ENCODE measurements at regions not wholly inside any gene's neighbourhood (a gene's known extent, or its start where the extent isn't known, plus 50 kb on each side); places are given as distances from the start of the nearest gene placed in this dataset.
A peak's percentile ranks its signal among the peaks of the same experiment; 100 is the strongest.

DNA sequence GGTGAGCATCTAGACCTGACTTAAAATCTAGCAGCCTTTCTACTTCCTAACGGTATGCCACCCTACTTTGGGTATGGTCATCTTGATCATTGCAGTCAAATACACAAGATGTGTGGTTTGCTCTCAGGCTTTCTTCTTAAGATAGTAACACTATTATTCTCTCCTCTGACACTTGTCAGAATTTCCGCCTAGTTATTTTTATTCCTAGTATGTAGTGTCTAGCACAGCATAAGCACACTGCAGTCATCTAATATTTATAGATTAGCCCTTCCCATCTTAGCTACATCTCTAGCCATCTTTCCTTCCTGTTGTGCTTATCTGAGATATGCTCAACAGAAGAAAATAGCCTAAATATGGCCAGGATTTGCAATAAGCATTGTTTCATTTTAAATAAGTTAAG lies 180.1 kb downstream of the C12orf50 start:
- Histone ChIP-seq H3K9me3 (ENCODE audit: low read length) (no peaks in the 10 kb centered on the region), H3K36me3 (ENCODE audit: insufficient read depth, low read length) (no peaks in the 10 kb centered on the region), H3K79me2 (ENCODE audit: insufficient read depth, low read length) (no peaks in the 10 kb centered on the region), H3K9ac (ENCODE audit: low read length) (no peak overlapping the region), H3F3A (ENCODE audit: insufficient read depth, low read length) (no peaks in the 10 kb centered on the region), H3K27me3 (ENCODE audit: insufficient read depth, low read length) (no peaks in the 10 kb centered on the region), H3K4me3 (ENCODE audit: low read depth, low read length, poor library complexity, severe bottlenecking) (no peak overlapping the region), H3K4me1 (ENCODE audit: insufficient read depth, low read length, severe bottlenecking) (no peaks in the 10 kb centered on the region), H3K27ac (ENCODE audit: low read depth, low read length, poor library complexity, severe bottlenecking) (no peak overlapping the region), H3K9me2 (ENCODE audit: low read depth, low read length) (no peaks in the 10 kb centered on the region), H4K20me1 (ENCODE audit: insufficient read depth, low read length) (no peaks in the 10 kb centered on the region), H3K4me2 (ENCODE audit: low read length) (no peak overlapping the region), H2AFZ (ENCODE audit: low read length) (no peak overlapping the region)
- TF ChIP-seq, protein P1, sequence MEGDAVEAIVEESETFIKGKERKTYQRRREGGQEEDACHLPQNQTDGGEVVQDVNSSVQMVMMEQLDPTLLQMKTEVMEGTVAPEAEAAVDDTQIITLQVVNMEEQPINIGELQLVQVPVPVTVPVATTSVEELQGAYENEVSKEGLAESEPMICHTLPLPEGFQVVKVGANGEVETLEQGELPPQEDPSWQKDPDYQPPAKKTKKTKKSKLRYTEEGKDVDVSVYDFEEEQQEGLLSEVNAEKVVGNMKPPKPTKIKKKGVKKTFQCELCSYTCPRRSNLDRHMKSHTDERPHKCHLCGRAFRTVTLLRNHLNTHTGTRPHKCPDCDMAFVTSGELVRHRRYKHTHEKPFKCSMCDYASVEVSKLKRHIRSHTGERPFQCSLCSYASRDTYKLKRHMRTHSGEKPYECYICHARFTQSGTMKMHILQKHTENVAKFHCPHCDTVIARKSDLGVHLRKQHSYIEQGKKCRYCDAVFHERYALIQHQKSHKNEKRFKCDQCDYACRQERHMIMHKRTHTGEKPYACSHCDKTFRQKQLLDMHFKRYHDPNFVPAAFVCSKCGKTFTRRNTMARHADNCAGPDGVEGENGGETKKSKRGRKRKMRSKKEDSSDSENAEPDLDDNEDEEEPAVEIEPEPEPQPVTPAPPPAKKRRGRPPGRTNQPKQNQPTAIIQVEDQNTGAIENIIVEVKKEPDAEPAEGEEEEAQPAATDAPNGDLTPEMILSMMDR (IDR thresholded peaks at IDR 0.05; ENCODE audit: low read length), result no peak
- no peak for TF ChIP-seq EZH2 (IDR thresholded peaks at IDR 0.05; ENCODE audit: borderline replicate concordance, low read length)

DNA sequence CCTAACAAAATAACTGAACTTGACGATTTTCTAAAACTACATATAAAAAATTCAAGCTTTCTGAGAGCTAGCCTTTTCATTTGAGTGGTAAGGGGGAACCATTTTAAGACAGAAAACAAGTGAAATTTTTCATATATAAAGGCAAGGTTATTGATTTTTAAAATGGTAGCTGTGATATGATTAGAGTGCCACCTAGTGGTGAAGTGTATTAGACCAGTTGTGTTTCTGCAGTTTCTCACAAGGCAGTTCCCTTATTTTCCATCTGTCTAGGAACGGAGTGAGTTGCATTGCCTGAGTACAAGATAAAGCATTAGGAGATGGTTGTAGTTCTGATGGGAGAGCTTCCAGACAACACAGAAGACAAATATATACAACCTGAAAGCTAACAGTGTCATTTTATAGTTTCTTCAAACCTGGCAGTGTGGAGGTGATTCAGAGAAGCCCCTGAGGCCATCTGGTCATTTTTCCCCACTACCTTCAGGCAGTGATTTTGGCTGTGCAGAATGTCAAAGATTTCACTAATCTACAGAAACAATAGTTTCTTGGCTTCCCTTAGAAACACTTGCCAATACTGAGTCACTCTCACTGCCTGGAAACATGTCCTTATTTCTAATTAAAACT lies 180.8 kb downstream of the C12orf50 start:
- Histone ChIP-seq H3K4me2 (ENCODE audit: low read length) (no peak overlapping the region), H2AFZ (ENCODE audit: low read length) (no peak overlapping the region), H3K4me1 (ENCODE audit: insufficient read depth, low read length, severe bottlenecking) (no peaks in the 10 kb centered on the region), H3K9me3 (ENCODE audit: low read length) (no peaks in the 10 kb centered on the region), H3K36me3 (ENCODE audit: insufficient read depth, low read length) (no peaks in the 10 kb centered on the region), H3K27me3 (ENCODE audit: insufficient read depth, low read length) (no peaks in the 10 kb centered on the region), H3K27ac (ENCODE audit: low read depth, low read length, poor library complexity, severe bottlenecking) (no peak overlapping the region), H4K20me1 (ENCODE audit: insufficient read depth, low read length) (no peaks in the 10 kb centered on the region), H3K4me3 (ENCODE audit: low read depth, low read length, poor library complexity, severe bottlenecking) (no peak overlapping the region), H3K9ac (ENCODE audit: low read length) (no peak overlapping the region), H3F3A (ENCODE audit: insufficient read depth, low read length) (no peaks in the 10 kb centered on the region), H3K79me2 (ENCODE audit: insufficient read depth, low read length) (no peaks in the 10 kb centered on the region), H3K9me2 (ENCODE audit: low read depth, low read length) (no peaks in the 10 kb centered on the region)
- TF ChIP-seq, protein P1 (IDR thresholded peaks at IDR 0.05; ENCODE audit: low read length), result peak; percentile 81
- no peak for TF ChIP-seq EZH2 (IDR thresholded peaks at IDR 0.05; ENCODE audit: borderline replicate concordance, low read length)

DNA sequence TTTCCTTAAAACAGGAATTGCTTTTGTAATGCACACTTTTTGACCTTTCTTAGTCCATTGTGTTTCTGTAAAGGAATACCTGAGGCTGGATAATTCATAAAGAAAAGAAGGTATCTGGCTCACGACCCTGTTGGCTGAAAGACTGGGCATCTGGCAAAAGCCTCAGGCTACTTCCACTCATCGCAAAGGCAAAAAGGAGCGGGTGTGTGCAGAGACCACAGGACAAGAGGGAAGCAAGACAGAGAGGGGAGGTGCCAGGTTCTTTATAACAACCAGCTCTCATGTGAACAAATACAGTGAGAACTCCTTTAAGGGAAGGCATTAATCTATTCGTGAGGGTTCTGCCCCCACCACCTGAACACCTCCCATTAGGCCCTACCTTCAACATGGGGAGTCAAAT lies 182.1 kb downstream of the C12orf50 start:
- Histone ChIP-seq H3K36me3 (ENCODE audit: insufficient read depth, low read length) (no peaks in the 10 kb centered on the region), H3K4me1 (ENCODE audit: insufficient read depth, low read length, severe bottlenecking) (no peaks in the 10 kb centered on the region), H3K27me3 (ENCODE audit: insufficient read depth, low read length) (no peaks in the 10 kb centered on the region), H3K79me2 (ENCODE audit: insufficient read depth, low read length) (no peaks in the 10 kb centered on the region), H2AFZ (ENCODE audit: low read length) (no peak overlapping the region), H3K27ac (ENCODE audit: low read depth, low read length, poor library complexity, severe bottlenecking) (no peak overlapping the region), H3F3A (ENCODE audit: insufficient read depth, low read length) (no peaks in the 10 kb centered on the region), H3K4me2 (ENCODE audit: low read length) (no peak overlapping the region), H3K9me3 (ENCODE audit: low read length) (no peaks in the 10 kb centered on the region), H3K4me3 (ENCODE audit: low read depth, low read length, poor library complexity, severe bottlenecking) (no peak overlapping the region), H3K9me2 (ENCODE audit: low read depth, low read length) (no peaks in the 10 kb centered on the region), H3K9ac (ENCODE audit: low read length) (no peak overlapping the region), H4K20me1 (ENCODE audit: insufficient read depth, low read length) (no peaks in the 10 kb centered on the region)
- TF ChIP-seq, protein P1 (IDR thresholded peaks at IDR 0.05; ENCODE audit: low read length), result no peak
- TF ChIP-seq EZH2 (IDR thresholded peaks at IDR 0.05; ENCODE audit: borderline replicate concordance, low read length), result no peak

Data from OCI-LY1 (cell line).